ENCODE measurements at regions not wholly inside any gene's neighbourhood (a gene's known extent, or its start where the extent isn't known, plus 50 kb on each side); places are given as distances from the start of the nearest gene placed in this dataset.

- TF ChIP-seq CTCF (conservative IDR thresholded peaks at IDR 0.05; ENCODE audit: control insufficient read depth, insufficient read depth, low read depth, low read length): no peak
- peak; percentile 93 for DNase-seq (ENCODE audit: low read depth)
- peak overlapping the region; percentile 66 for H3K4me3 ChIP-seq (ENCODE audit: control insufficient read depth, low read depth, low read length)
Observed at GRCh38 chr9:129496473-129497004, 124.4 kb downstream of the C9orf50 start.

GRCh38 chr9:129495620-129496472, 125.1 kb downstream of the C9orf50 start:
- H3K4me3 ChIP-seq (ENCODE audit: control insufficient read depth, low read depth, low read length): peak overlapping the region; percentile 38
- peak; percentile 83 for DNase-seq (ENCODE audit: low read depth)
- no peak for TF ChIP-seq CTCF (conservative IDR thresholded peaks at IDR 0.05; ENCODE audit: control insufficient read depth, insufficient read depth, low read depth, low read length)

- DNase-seq (ENCODE audit: low read depth): no peak
- H3K4me3 ChIP-seq (ENCODE audit: control insufficient read depth, low read depth, low read length): no peak overlapping the region
- no peak for TF ChIP-seq CTCF (conservative IDR thresholded peaks at IDR 0.05; ENCODE audit: control insufficient read depth, insufficient read depth, low read depth, low read length)
Observed at GRCh38 chr9:129494113-129494789, 126.7 kb downstream of the C9orf50 start.

GRCh38 chr9:129493706-129494047, 127.2 kb downstream of the C9orf50 start:
- TF ChIP-seq CTCF (conservative IDR thresholded peaks at IDR 0.05; ENCODE audit: control insufficient read depth, insufficient read depth, low read depth, low read length): no peak
- no peak overlapping the region for H3K4me3 ChIP-seq (ENCODE audit: control insufficient read depth, low read depth, low read length)
- no peak for DNase-seq (ENCODE audit: low read depth)

- no peak for TF ChIP-seq CTCF (conservative IDR thresholded peaks at IDR 0.05; ENCODE audit: control insufficient read depth, insufficient read depth, low read depth, low read length)
- no peak overlapping the region for H3K4me3 ChIP-seq (ENCODE audit: control insufficient read depth, low read depth, low read length)
- no peak for DNase-seq (ENCODE audit: low read depth)
Observed at GRCh38 chr9:129493002-129493705, 127.7 kb downstream of the C9orf50 start.

- TF ChIP-seq CTCF (conservative IDR thresholded peaks at IDR 0.05; ENCODE audit: control insufficient read depth, insufficient read depth, low read depth, low read length): no peak
- DNase-seq (ENCODE audit: low read depth): peak; percentile 50
- H3K4me3 ChIP-seq (ENCODE audit: control insufficient read depth, low read depth, low read length): no peak overlapping the region
Observed at GRCh38 chr9:129491487-129491855, 129.4 kb downstream of the C9orf50 start.

Measured in fibroblast of mammary gland (primary cell).